Trophoblast cell (in vitro differentiated cells and primary cell): ENCODE measurements at regions not wholly inside any gene's neighbourhood (a gene's known extent, or its start where the extent isn't known, plus 50 kb on each side); places are given as distances from the start of the nearest gene placed in this dataset.

Experiments
- DNase-seq, 2 donors: peaks; one replicate each; pipeline ENCODE4 v3.0.0-alpha.2; 2016
- H2AFZ ChIP-seq: 2 replicates; pipeline ENCODE4 v1.6.1; 2013; ENCODE audit warnings: low read length, moderate library complexity, mild to moderate bottlenecking; ENCODE audit not compliant: insufficient read depth, poor library complexity
- H2AK5ac ChIP-seq: 2 replicates; pipeline ENCODE4 v1.6.1; 2013; ENCODE audit warnings: mild to moderate bottlenecking, low read length
- H2BK120ac ChIP-seq: 2 replicates; pipeline ENCODE4 v1.6.1; 2013; ENCODE audit warnings: low read length, mild to moderate bottlenecking, moderate library complexity; ENCODE audit not compliant: insufficient read depth, poor library complexity
- H2BK12ac ChIP-seq: 2 replicates; pipeline ENCODE4 v1.6.1; 2013; ENCODE audit warnings: mild to moderate bottlenecking, low read length, moderate library complexity
- H2BK5ac ChIP-seq: 2 replicates; pipeline ENCODE4 v1.6.1; 2013; ENCODE audit warnings: low read length, low read depth, moderate library complexity, mild to moderate bottlenecking; ENCODE audit not compliant: poor library complexity
- H3K14ac ChIP-seq: 2 replicates; pipeline ENCODE4 v1.6.1; 2013; ENCODE audit warnings: mild to moderate bottlenecking, low read length
- H3K18ac ChIP-seq: 2 replicates; pipeline ENCODE4 v1.6.1; 2013; ENCODE audit warnings: mild to moderate bottlenecking, low read length
- H3K23ac ChIP-seq: 2 replicates; pipeline ENCODE4 v1.6.1; 2013; ENCODE audit warnings: low read length
- H3K27ac ChIP-seq: 2 replicates; pipeline ENCODE4 v1.5.1; 2013; ENCODE audit warnings: low read depth, mild to moderate bottlenecking, inconsistent platforms, low read length, moderate library complexity
- H3K27me3 ChIP-seq: 2 replicates; pipeline ENCODE4 v1.6.1; 2013; ENCODE audit warnings: inconsistent platforms, mild to moderate bottlenecking, low read length, moderate library complexity; ENCODE audit not compliant: insufficient read depth
- H3K36me3 ChIP-seq, 2 experiments: 1 replicate in 1 of 2; 2 replicates in 1 of 2; pipeline ENCODE4 v1.6.1; 2013; ENCODE audit warnings: low read length in 2 of 2, mild to moderate bottlenecking in 2 of 2, moderate library complexity in 1 of 2; ENCODE audit not compliant: insufficient read depth in 2 of 2, control insufficient read depth in 1 of 2
- H3K4ac ChIP-seq: 2 replicates; pipeline ENCODE4 v1.6.1; 2013; ENCODE audit warnings: low read depth, mild to moderate bottlenecking, low read length, moderate library complexity
- H3K4me1 ChIP-seq, 2 experiments: 1 replicate in 1 of 2; 2 replicates in 1 of 2; pipeline ENCODE4 v1.6.1; 2013; ENCODE audit warnings: low read length in 2 of 2, mild to moderate bottlenecking in 2 of 2, moderate library complexity in 1 of 2; ENCODE audit not compliant: insufficient read depth in 2 of 2, control insufficient read depth in 1 of 2
- H3K4me2 ChIP-seq: 2 replicates; pipeline ENCODE4 v1.6.1; 2013; ENCODE audit warnings: inconsistent platforms, mild to moderate bottlenecking, low read length, moderate library complexity
- H3K4me3 ChIP-seq: 2 replicates; pipeline ENCODE4 v1.5.1; 2013; ENCODE audit warnings: mild to moderate bottlenecking, low read depth, low read length, inconsistent platforms
- H3K79me1 ChIP-seq: one replicate; pipeline ENCODE4 v1.6.1; 2013; ENCODE audit warnings: low read length
- H3K79me2 ChIP-seq: 2 replicates; pipeline ENCODE4 v1.6.1; 2013; ENCODE audit warnings: low read length, mild to moderate bottlenecking; ENCODE audit not compliant: control insufficient read depth, insufficient read depth, poor library complexity
- H3K9ac ChIP-seq: 2 replicates; pipeline ENCODE4 v1.6.1; 2013; ENCODE audit warnings: mild to moderate bottlenecking, low read length
- H3K9me3 ChIP-seq: 2 replicates; pipeline ENCODE4 v1.6.1; 2013; ENCODE audit warnings: low read depth, mild to moderate bottlenecking, control low read depth, inconsistent platforms, low read length; ENCODE audit not compliant: insufficient read depth
- H4K12ac ChIP-seq: 2 replicates; pipeline ENCODE4 v1.6.1; 2013; ENCODE audit warnings: low read depth, mild to moderate bottlenecking, low read length, moderate library complexity
- H4K8ac ChIP-seq: 2 replicates; pipeline ENCODE4 v1.6.1; 2013; ENCODE audit warnings: low read depth, mild to moderate bottlenecking, low read length, moderate library complexity
- H4K91ac ChIP-seq: one replicate; pipeline ENCODE4 v1.6.1; 2013; ENCODE audit warnings: low read depth, mild to moderate bottlenecking, low read length, moderate library complexity
- WGBS: extraction: QIAGEN DNeasy Blood & Tissue Kit; methylation state at CpG from one replicate; pipeline ENCODE4 v1.1.7; 2013; ENCODE audit warnings: missing lambda C conversion rate; ENCODE audit not compliant: insufficient read length, insufficient coverage; ENCODE audit errors: extremely low coverage; 5-methylcytosine and 5-hydroxymethylcytosine counted together

- no CpG with 5 or more reads among the region's 16 CpGs for WGBS
These were observed 115.9 kb downstream of the CPZ start for GRCh38 chr4:8708401-8709021.

GRCh38 chr4:8707045-8707781 is 114.6 kb downstream of the CPZ start:
- no peak for DNase-seq
- WGBS = no CpG with 5 or more reads among the region's 15 CpGs

More at GRCh38 chr4:8708401-8709021, 115.9 kb downstream of the CPZ start:
- Histone ChIP-seq H2BK120ac (no peak overlapping the region), H3K4me1 (peaks cover 11 to 14% of the 10 kb centered on the region in 2 experiments), H3K14ac (no peak overlapping the region), H3K27me3 (no peaks in the 10 kb centered on the region), H3K4ac (no peak overlapping the region), H2BK12ac (no peak overlapping the region), H3K79me1 (no peaks in the 10 kb centered on the region), H4K91ac (no peak overlapping the region), H3K36me3 (no peaks in the 10 kb centered on the region), H3K4me3 (no peak overlapping the region), H2BK5ac (no peak overlapping the region), H3K79me2 (no peaks in the 10 kb centered on the region), H3K9me3 (peaks cover 5% of the 10 kb centered on the region), H2AFZ (no peak overlapping the region), H3K4me2 (no peak overlapping the region), H4K12ac (no peak overlapping the region), H3K27ac (no peak overlapping the region), H3K23ac (no peak overlapping the region), H3K9ac (no peak overlapping the region), H4K8ac (no peak overlapping the region), H3K18ac (no peak overlapping the region), H2AK5ac (no peak overlapping the region)
- DNase-seq = no peak

GRCh38 chr4:8706216-8707044 is 113.9 kb downstream of the CPZ start:
- no peak overlapping the region for H3K4me2 ChIP-seq
- H3K79me2 ChIP-seq = no peaks in the 10 kb centered on the region
- H4K8ac ChIP-seq = no peak overlapping the region
- H2AFZ ChIP-seq = no peak overlapping the region
- no peak overlapping the region for H3K27ac ChIP-seq
- WGBS = no CpG with 5 or more reads among the region's 21 CpGs
- H3K79me1 ChIP-seq = no peaks in the 10 kb centered on the region
- H3K9ac ChIP-seq = no peak overlapping the region
- no peak overlapping the region for H3K4me3 ChIP-seq
- no peak overlapping the region for H2BK12ac ChIP-seq
- H2BK120ac ChIP-seq = no peak overlapping the region
- DNase-seq = no peak
- H2AK5ac ChIP-seq = no peak overlapping the region
- no peak overlapping the region for H3K4ac ChIP-seq
- peaks cover 2% of the 10 kb centered on the region for H3K9me3 ChIP-seq
- peaks cover 11 to 14% of the 10 kb centered on the region in 2 experiments for H3K4me1 ChIP-seq
- H4K91ac ChIP-seq = no peak overlapping the region
- no peak overlapping the region for H2BK5ac ChIP-seq
- H3K27me3 ChIP-seq = no peaks in the 10 kb centered on the region
- H3K18ac ChIP-seq = no peak overlapping the region
- H4K12ac ChIP-seq = no peak overlapping the region
- no peak overlapping the region for H3K14ac ChIP-seq
- H3K23ac ChIP-seq = no peak overlapping the region
- no peaks in the 10 kb centered on the region for H3K36me3 ChIP-seq

More at GRCh38 chr4:8707045-8707781, 114.6 kb downstream of the CPZ start:
- Histone ChIP-seq H2BK120ac (no peak overlapping the region), H3K4ac (no peak overlapping the region), H3K9ac (no peak overlapping the region), H3K36me3 (no peaks in the 10 kb centered on the region), H2BK5ac (no peak overlapping the region), H3K27ac (no peak overlapping the region), H3K23ac (no peak overlapping the region), H3K14ac (no peak overlapping the region), H4K8ac (no peak overlapping the region), H2AFZ (no peak overlapping the region), H3K79me2 (no peaks in the 10 kb centered on the region), H3K4me1 (peaks cover 11 to 14% of the 10 kb centered on the region in 2 experiments), H4K91ac (no peak overlapping the region), H3K18ac (no peak overlapping the region), H4K12ac (no peak overlapping the region), H2AK5ac (no peak overlapping the region), H3K9me3 (peaks cover 5% of the 10 kb centered on the region), H3K79me1 (no peaks in the 10 kb centered on the region), H3K27me3 (no peaks in the 10 kb centered on the region), H3K4me3 (no peak overlapping the region), H2BK12ac (no peak overlapping the region), H3K4me2 (no peak overlapping the region)
